Kidney (tissue), 13 donors: ENCODE measurements at regions not wholly inside any gene's neighbourhood (a gene's known extent, or its start where the extent isn't known, plus 50 kb on each side); places are given as distances from the start of the nearest gene placed in this dataset.

ENCODE experiments used
- DNase-seq, 5 donors: peaks; one replicate each; pipeline ENCODE4 v3.0.0-alpha.2; 2013 to 2020
- FAIRE-seq: peaks from 2 replicates; lab custom pipeline; 2012; peaks lifted over from hg19 to GRCh38; lab: Jason Lieb, UNC
- H3K27ac ChIP-seq, 2 donors: one replicate each; pipeline ENCODE4 v1.7.0; 2013; ENCODE audit warnings: low read depth in 2 of 2, low read length in 2 of 2, inconsistent platforms in 1 of 2
- H3K27me3 ChIP-seq: one replicate; pipeline ENCODE4 v1.7.1; 2013; ENCODE audit warnings: low read length, inconsistent platforms; ENCODE audit not compliant: control insufficient read depth, insufficient read depth
- H3K36me3 ChIP-seq, 3 donors: one replicate each; pipeline versions ENCODE4 v1.7.0 to v1.7.1; 2013; ENCODE audit warnings: low read length in 3 of 3, control low read depth in 1 of 3, inconsistent platforms in 1 of 3; ENCODE audit not compliant: insufficient read depth in 3 of 3, control insufficient read depth in 2 of 3
- H3K4me1 ChIP-seq, 3 donors: one replicate each; pipeline versions ENCODE4 v1.7.0 to v1.7.1; 2013; ENCODE audit warnings: low read length in 3 of 3, inconsistent platforms in 1 of 3, low read depth in 1 of 3; ENCODE audit not compliant: control insufficient read depth in 2 of 3, insufficient read depth in 2 of 3
- H3K4me3 ChIP-seq, 3 donors: one replicate each; pipeline versions ENCODE4 v1.7.0 to v1.8.1; 2013; ENCODE audit warnings: low read length in 3 of 3, control low read depth in 1 of 3, inconsistent platforms in 1 of 3
- H3K9ac ChIP-seq, 3 donors: one replicate each; pipeline versions ENCODE4 v1.7.0 to v1.7.1; 2013; ENCODE audit warnings: low read length in 3 of 3, control low read depth in 1 of 3, inconsistent platforms in 1 of 3
- H3K9me3 ChIP-seq, 3 donors: one replicate each; pipeline versions ENCODE4 v1.7.0 to v1.7.1; 2013; ENCODE audit warnings: low read length in 3 of 3, control low read depth in 1 of 3, inconsistent platforms in 1 of 3; ENCODE audit not compliant: control insufficient read depth in 2 of 3, insufficient read depth in 1 of 3
- intact Hi-C: fragments of 100-400 bp; cut with DNase I; formaldehyde crosslinking; loops from one replicate; pipeline ENCODE4 v1.11.1; 2022
- TF ChIP-seq, protein P1 (sequence below): IDR thresholded peaks from 3 replicates; pipeline ENCODE4 v1.5.1; 2012; ENCODE audit warnings: mild to moderate bottlenecking, moderate library complexity, borderline replicate concordance; ENCODE audit not compliant: insufficient read depth; ENCODE audit errors: extremely low read depth
- donor health status: control.
- donor health status: control.
- donor health status: control.
- donor health status: control.
- donor health status: control.
- donor health status: DM: yes; HTN: yes; CAD: no.
- donor health status: Normal renal cell carcinoma (clear cell type).

DNA sequence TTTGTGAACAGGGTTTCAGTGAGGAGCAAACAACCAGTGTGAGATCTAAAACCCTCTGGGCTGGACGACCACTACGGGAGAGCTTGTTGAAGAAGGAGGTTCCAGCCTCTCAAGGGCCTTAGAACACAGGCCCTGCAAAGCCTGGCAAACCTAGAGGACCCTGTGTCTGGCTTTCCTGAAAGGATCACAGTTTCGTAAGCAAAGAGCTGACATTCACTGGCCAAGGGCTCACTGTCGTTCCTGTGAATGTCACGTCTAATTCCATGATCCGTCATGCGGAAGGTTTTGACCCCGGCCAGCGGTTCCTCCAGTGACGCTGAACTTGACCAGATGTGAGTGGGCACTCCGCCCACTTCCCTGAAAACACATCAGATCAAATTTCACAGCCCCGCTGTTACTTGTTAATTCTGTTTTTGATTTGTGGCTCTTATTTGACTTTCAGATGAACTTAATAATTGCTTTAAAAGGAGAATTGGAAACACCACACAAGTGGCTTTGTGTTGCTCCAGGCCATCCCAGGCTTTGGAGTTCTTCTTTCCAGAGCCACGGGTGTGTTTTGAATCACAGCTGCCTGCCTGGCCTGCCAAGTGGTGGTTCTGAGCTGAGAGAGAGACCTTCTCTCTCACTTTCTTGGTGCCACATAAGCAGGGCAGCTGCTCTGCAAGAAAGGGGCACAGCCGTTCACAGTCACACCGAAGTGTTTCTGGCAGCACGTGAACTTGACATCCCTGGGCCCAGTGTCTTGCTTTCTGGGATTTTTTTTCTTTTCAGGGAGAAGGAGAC, 308.4 kb downstream of the NDUFA10 start:
- TF ChIP-seq, protein P1, sequence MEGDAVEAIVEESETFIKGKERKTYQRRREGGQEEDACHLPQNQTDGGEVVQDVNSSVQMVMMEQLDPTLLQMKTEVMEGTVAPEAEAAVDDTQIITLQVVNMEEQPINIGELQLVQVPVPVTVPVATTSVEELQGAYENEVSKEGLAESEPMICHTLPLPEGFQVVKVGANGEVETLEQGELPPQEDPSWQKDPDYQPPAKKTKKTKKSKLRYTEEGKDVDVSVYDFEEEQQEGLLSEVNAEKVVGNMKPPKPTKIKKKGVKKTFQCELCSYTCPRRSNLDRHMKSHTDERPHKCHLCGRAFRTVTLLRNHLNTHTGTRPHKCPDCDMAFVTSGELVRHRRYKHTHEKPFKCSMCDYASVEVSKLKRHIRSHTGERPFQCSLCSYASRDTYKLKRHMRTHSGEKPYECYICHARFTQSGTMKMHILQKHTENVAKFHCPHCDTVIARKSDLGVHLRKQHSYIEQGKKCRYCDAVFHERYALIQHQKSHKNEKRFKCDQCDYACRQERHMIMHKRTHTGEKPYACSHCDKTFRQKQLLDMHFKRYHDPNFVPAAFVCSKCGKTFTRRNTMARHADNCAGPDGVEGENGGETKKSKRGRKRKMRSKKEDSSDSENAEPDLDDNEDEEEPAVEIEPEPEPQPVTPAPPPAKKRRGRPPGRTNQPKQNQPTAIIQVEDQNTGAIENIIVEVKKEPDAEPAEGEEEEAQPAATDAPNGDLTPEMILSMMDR: no peak
- Histone ChIP-seq H3K36me3 (no peaks in the 10 kb centered on the region), H3K4me1 (peaks cover 0 to 7% (median 6%) of the 10 kb centered on the region in 3 donors), H3K9me3 (peaks cover 0 to 12% (median 0%) of the 10 kb centered on the region in 3 donors), H3K9ac (no peak overlapping the region), H3K27me3 (no peaks in the 10 kb centered on the region), H3K27ac (peak overlapping the region; percentile 55 to 61), H3K4me3 (no peak overlapping the region)
- intact Hi-C loops: no loop called here
- FAIRE-seq (no peak), DNase-seq (peak in 3 of 5 donors; percentile 67 to 85 (median 77))

DNA sequence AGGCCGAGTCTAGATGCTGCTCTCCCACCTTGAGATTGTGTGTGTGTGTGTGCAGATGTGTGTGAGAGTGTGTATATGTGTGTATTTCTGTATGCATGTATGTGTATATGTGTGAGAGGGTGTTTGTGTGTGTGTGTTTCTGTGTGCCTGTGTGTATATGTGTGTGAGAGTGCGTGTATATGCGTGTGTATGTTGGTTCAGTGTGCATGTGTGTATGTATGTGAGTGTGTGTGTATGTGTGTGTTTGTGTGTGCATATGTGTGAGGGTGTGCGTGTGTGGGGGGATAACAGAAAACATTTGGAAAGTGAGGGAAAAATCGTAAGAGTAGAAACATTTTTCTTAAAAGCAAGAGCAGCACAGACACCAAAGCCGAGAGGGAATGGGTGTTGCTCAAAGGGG, 309.1 kb downstream of the NDUFA10 start:
- DNase-seq (no peak), FAIRE-seq (no peak)
- Histone ChIP-seq H3K4me3 (no peak overlapping the region), H3K9ac (no peak overlapping the region), H3K27me3 (no peaks in the 10 kb centered on the region), H3K9me3 (peaks cover 0 to 12% (median 0%) of the 10 kb centered on the region in 3 donors), H3K36me3 (no peaks in the 10 kb centered on the region), H3K4me1 (peaks cover 0 to 7% (median 6%) of the 10 kb centered on the region in 3 donors), H3K27ac (no peak overlapping the region)
- intact Hi-C loops: no loop called here
- TF ChIP-seq, protein P1: no peak

DNA sequence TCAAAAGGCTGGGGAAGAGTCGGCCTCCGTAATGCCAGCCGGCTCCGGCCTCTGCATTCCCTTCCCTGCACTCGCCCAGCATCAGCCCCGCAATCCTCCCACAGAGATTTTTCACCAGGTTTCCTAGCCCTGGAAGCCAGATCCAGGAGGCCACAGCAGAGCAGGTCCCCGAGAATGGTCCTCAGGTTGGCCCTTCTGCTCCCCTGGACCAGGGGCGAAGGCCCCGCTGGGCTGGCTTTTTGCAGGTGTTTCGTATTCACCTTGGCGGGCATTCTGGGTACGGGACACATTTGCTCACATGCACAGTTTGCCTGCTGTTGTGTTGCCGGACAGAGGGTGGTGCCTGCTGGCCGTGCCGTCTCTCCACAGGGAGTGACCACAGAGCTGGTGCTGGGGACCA, 309.5 kb downstream of the NDUFA10 start:
- DNase-seq (no peak), FAIRE-seq (no peak)
- Histone ChIP-seq H3K36me3 (no peaks in the 10 kb centered on the region), H3K4me3 (no peak overlapping the region), H3K27ac (no peak overlapping the region), H3K9ac (no peak overlapping the region), H3K27me3 (no peaks in the 10 kb centered on the region), H3K9me3 (peaks cover 0 to 12% (median 0%) of the 10 kb centered on the region in 3 donors), H3K4me1 (peaks cover 0 to 7% (median 6%) of the 10 kb centered on the region in 3 donors)
- intact Hi-C loops: no loop called here
- TF ChIP-seq, protein P1: no peak
